ENCODE measurements at regions not wholly inside any gene's neighbourhood (a gene's known extent, or its start where the extent isn't known, plus 50 kb on each side); places are given as distances from the start of the nearest gene placed in this dataset.

GRCh38 chr2:195029804-195030654, 627.0 kb upstream of the SLC39A10 start:
- TF ChIP-seq EZH2 (IDR thresholded peaks at IDR 0.05; ENCODE audit: insufficient read depth, low read length) (no peak), CTCF (IDR thresholded peaks at IDR 0.05; ENCODE audit: insufficient read depth, low read depth, low read length) (no peak)
